SK-N-SH (cell line): ENCODE measurements at regions not wholly inside any gene's neighbourhood (a gene's known extent, or its start where the extent isn't known, plus 50 kb on each side); places are given as distances from the start of the nearest gene placed in this dataset.

Experiments
- CHD2 ChIP-seq: fragments of 150-350 bp; IDR thresholded peaks from 2 replicates; pipeline ENCODE4 v1.6.1; 2018; ENCODE audit warnings: low read length; ENCODE audit not compliant: partially characterized antibody
- EP300 ChIP-seq, 2 experiments: IDR thresholded peaks; 2 replicates each; pipeline versions ENCODE4 v1.4.0 to v1.6.1; 2012; ENCODE audit warnings: borderline replicate concordance in 1 of 2, low read depth in 1 of 2, low read length in 1 of 2
- GABPA ChIP-seq: IDR thresholded peaks from 2 replicates; pipeline ENCODE4 v1.4.0; 2012; ENCODE audit warnings: low read depth, mild to moderate bottlenecking
- GATA2 ChIP-seq: sonication (generic); formaldehyde crosslinking; IDR thresholded peaks from 2 replicates; pipeline ENCODE4 v1.5.0; 2020; ENCODE audit warnings: mild to moderate bottlenecking, missing genetic modification reagents
- MXI1 ChIP-seq: IDR thresholded peaks from 2 replicates; pipeline ENCODE4 v1.6.1; 2012; ENCODE audit warnings: mild to moderate bottlenecking, low read depth, low read length, improper control_type of control experiment
- RAD21 ChIP-seq: IDR thresholded peaks from 2 replicates; pipeline ENCODE4 v1.6.1; 2012; ENCODE audit warnings: mild to moderate bottlenecking, low read length
- RCOR1 ChIP-seq: fragments of 150-350 bp; IDR thresholded peaks from 2 replicates; pipeline ENCODE4 v1.6.1; 2017; ENCODE audit warnings: antibody characterized with exemption, low read length
- SMC3 ChIP-seq: IDR thresholded peaks from 2 replicates; pipeline ENCODE4 v1.6.1; 2012; ENCODE audit warnings: low read depth, low read length, improper control_type of control experiment
- TAF1 ChIP-seq: IDR thresholded peaks from 2 replicates; pipeline ENCODE4 v1.6.1; 2012; ENCODE audit warnings: low read depth, mild to moderate bottlenecking, low read length, moderate library complexity, borderline replicate concordance
- TF ChIP-seq, protein P1 (sequence below): fragments of 200-600 bp; sonication (generic); IDR thresholded peaks from 2 replicates; pipeline ENCODE4 v1.6.1; 2017; ENCODE audit warnings: antibody characterized with exemption, mild to moderate bottlenecking, moderate library complexity
- TF ChIP-seq, protein P2 (sequence below): IDR thresholded peaks from 2 replicates; pipeline ENCODE4 v1.4.0; 2012; ENCODE audit warnings: low read depth
- TF ChIP-seq, protein P3 (sequence below): IDR thresholded peaks from 2 replicates; pipeline ENCODE4 v1.6.1; 2012; ENCODE audit warnings: mild to moderate bottlenecking, low read depth, low read length, moderate library complexity

DNA sequence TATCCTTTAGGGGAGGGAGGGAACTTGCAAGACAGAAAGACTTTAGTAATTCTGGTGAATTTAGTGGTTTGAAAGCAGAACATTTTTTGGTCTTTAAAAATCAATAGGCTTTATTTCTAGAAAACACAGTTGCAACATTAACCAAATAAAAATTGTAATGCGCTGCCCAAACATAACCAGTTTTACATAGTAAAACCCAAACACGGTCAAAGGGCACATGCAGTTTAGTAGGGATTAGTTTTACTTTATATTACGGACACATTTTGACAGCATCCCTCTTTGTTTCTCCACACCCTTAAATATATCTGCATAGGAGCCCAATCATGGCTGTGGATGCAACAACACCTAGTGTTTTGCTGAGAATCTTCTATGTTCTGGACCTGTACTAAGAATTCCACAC is 156.7 kb downstream of the NR2F2 start:
- TF ChIP-seq EP300 (IDR thresholded peaks at IDR 0.05; ENCODE audit: borderline replicate concordance in 1 of 2, low read depth in 1 of 2, low read length in 1 of 2) (no peak), GABPA (no peak), TAF1 (no peak), RAD21 (no peak), MXI1 (no peak), SMC3 (no peak), CHD2 (no peak), RCOR1 (no peak), GATA2 (CRISPR knock-in tag) (no peak)
- TF ChIP-seq, protein P1, sequence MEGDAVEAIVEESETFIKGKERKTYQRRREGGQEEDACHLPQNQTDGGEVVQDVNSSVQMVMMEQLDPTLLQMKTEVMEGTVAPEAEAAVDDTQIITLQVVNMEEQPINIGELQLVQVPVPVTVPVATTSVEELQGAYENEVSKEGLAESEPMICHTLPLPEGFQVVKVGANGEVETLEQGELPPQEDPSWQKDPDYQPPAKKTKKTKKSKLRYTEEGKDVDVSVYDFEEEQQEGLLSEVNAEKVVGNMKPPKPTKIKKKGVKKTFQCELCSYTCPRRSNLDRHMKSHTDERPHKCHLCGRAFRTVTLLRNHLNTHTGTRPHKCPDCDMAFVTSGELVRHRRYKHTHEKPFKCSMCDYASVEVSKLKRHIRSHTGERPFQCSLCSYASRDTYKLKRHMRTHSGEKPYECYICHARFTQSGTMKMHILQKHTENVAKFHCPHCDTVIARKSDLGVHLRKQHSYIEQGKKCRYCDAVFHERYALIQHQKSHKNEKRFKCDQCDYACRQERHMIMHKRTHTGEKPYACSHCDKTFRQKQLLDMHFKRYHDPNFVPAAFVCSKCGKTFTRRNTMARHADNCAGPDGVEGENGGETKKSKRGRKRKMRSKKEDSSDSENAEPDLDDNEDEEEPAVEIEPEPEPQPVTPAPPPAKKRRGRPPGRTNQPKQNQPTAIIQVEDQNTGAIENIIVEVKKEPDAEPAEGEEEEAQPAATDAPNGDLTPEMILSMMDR: no peak
- TF ChIP-seq, protein P2, sequence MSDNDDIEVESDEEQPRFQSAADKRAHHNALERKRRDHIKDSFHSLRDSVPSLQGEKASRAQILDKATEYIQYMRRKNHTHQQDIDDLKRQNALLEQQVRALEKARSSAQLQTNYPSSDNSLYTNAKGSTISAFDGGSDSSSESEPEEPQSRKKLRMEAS: no peak
- TF ChIP-seq, protein P3, sequence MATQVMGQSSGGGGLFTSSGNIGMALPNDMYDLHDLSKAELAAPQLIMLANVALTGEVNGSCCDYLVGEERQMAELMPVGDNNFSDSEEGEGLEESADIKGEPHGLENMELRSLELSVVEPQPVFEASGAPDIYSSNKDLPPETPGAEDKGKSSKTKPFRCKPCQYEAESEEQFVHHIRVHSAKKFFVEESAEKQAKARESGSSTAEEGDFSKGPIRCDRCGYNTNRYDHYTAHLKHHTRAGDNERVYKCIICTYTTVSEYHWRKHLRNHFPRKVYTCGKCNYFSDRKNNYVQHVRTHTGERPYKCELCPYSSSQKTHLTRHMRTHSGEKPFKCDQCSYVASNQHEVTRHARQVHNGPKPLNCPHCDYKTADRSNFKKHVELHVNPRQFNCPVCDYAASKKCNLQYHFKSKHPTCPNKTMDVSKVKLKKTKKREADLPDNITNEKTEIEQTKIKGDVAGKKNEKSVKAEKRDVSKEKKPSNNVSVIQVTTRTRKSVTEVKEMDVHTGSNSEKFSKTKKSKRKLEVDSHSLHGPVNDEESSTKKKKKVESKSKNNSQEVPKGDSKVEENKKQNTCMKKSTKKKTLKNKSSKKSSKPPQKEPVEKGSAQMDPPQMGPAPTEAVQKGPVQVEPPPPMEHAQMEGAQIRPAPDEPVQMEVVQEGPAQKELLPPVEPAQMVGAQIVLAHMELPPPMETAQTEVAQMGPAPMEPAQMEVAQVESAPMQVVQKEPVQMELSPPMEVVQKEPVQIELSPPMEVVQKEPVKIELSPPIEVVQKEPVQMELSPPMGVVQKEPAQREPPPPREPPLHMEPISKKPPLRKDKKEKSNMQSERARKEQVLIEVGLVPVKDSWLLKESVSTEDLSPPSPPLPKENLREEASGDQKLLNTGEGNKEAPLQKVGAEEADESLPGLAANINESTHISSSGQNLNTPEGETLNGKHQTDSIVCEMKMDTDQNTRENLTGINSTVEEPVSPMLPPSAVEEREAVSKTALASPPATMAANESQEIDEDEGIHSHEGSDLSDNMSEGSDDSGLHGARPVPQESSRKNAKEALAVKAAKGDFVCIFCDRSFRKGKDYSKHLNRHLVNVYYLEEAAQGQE: no peak
